SK-N-SH treated with all-trans-retinoic acid at 6 μM for 48 hours (cell line): ENCODE measurements at regions not wholly inside any gene's neighbourhood (a gene's known extent, or its start where the extent isn't known, plus 50 kb on each side); places are given as distances from the start of the nearest gene placed in this dataset.

Source experiments
- ARNTL ChIP-seq: fragments of 450-650 bp; formaldehyde crosslinking; IDR thresholded peaks from 2 replicates; pipeline ENCODE4 v1.5.0; 2020; ENCODE audit warnings: low read depth, mild to moderate bottlenecking, moderate library complexity, borderline replicate concordance
- BACH2 ChIP-seq: fragments of 250-450 bp; sonication (Bioruptor Pico); IDR thresholded peaks from 2 replicates; pipeline ENCODE4 v1.9.0; 2021; ENCODE audit warnings: mild to moderate bottlenecking, borderline replicate concordance
- CSDC2 ChIP-seq: fragments of 250-450 bp; sonication (Bioruptor Pico); IDR thresholded peaks from 2 replicates; pipeline ENCODE4 v1.5.0; 2020; ENCODE audit warnings: mild to moderate bottlenecking, moderate library complexity
- ESRRG ChIP-seq: fragments of 250-450 bp; sonication (Bioruptor Pico); IDR thresholded peaks from 2 replicates; pipeline ENCODE4 v1.6.1; 2021; ENCODE audit warnings: mild to moderate bottlenecking
- OSR1 ChIP-seq: fragments of 250-450 bp; sonication (Bioruptor Pico); IDR thresholded peaks from 2 replicates; pipeline ENCODE4 v1.8.0; 2022; ENCODE audit warnings: moderate library complexity, mild to moderate bottlenecking, inconsistent platforms
- PATZ1 ChIP-seq: fragments of 250-450 bp; sonication (Bioruptor Pico); IDR thresholded peaks from 2 replicates; pipeline ENCODE4 v1.8.0; 2020; ENCODE audit warnings: mild to moderate bottlenecking, moderate library complexity, borderline replicate concordance
- POU6F1 ChIP-seq: fragments of 250-450 bp; sonication (Bioruptor Pico); IDR thresholded peaks from 2 replicates; pipeline ENCODE4 v1.8.0; 2021; ENCODE audit warnings: low read depth, mild to moderate bottlenecking, moderate library complexity, borderline replicate concordance
- TCF4 ChIP-seq: fragments of 250-450 bp; sonication (Bioruptor Pico); IDR thresholded peaks from 2 replicates; pipeline ENCODE4 v1.8.0; 2021; ENCODE audit warnings: mild to moderate bottlenecking, moderate library complexity, borderline replicate concordance
- ZC3H10 ChIP-seq: fragments of 250-450 bp; sonication (Bioruptor Pico); IDR thresholded peaks from 2 replicates; pipeline ENCODE4 v1.5.1; 2021; ENCODE audit warnings: mild to moderate bottlenecking, moderate library complexity
- ZNF70 ChIP-seq: fragments of 450-650 bp; formaldehyde crosslinking; IDR thresholded peaks from 2 replicates; pipeline ENCODE4 v1.5.0; 2020; ENCODE audit warnings: mild to moderate bottlenecking, moderate library complexity

GRCh38 chr2:236365258-236366048 lies 101.2 kb upstream of the ASB18 start:
- TF ChIP-seq OSR1 (CRISPR knock-in tag) (no peak), CSDC2 (CRISPR knock-in tag) (no peak), POU6F1 (no peak), ARNTL (CRISPR knock-in tag) (no peak), BACH2 (CRISPR knock-in tag) (no peak), TCF4 (no peak), ESRRG (CRISPR knock-in tag) (no peak), PATZ1 (CRISPR knock-in tag) (no peak), ZC3H10 (CRISPR knock-in tag) (no peak), ZNF70 (CRISPR knock-in tag) (no peak)
